ENCODE measurements at regions not wholly inside any gene's neighbourhood (a gene's known extent, or its start where the extent isn't known, plus 50 kb on each side); places are given as distances from the start of the nearest gene placed in this dataset.

- H3K9ac ChIP-seq (ENCODE audit: extremely low read depth, insufficient read length, low read length), result no peak overlapping the region
- H3K9me3 ChIP-seq (ENCODE audit: control insufficient read depth, low read depth, low read length), result peaks cover 11% of the 10 kb centered on the region
- H3K4me3 Mint-ChIP-seq, result no peak overlapping the region
- no peak overlapping the region for H3K56ac ChIP-seq (ENCODE audit: insufficient read length, low read depth, low read length)
- H3K4me1 Mint-ChIP-seq, result peaks cover 0 to 3% of the 10 kb centered on the region in 2 experiments; a peak in 2 of 4 replicates
- no peak overlapping the region for H3K18ac ChIP-seq (ENCODE audit: insufficient read length, low read depth, low read length)
- H4K5ac ChIP-seq (ENCODE audit: insufficient read length, low read depth, low read length), result no peak overlapping the region
- H3K27me3 ChIP-seq (ENCODE audit: insufficient read depth, low read length), result no peaks in the 10 kb centered on the region
- no peak overlapping the region for H3K4me2 ChIP-seq (ENCODE audit: insufficient read depth, insufficient read length, low read length)
- no peaks in the 10 kb centered on the region for H3K23me2 ChIP-seq (ENCODE audit: insufficient read length, low read depth, low read length, poor library complexity, severe bottlenecking)
- no peak overlapping the region; a peak in 1 of 7 replicates for H3K27ac Mint-ChIP-seq
- peaks cover 0 to 8% (median 0%) of the 10 kb centered on the region in 3 experiments; a peak in 2 of 7 replicates for H3K36me3 Mint-ChIP-seq (ENCODE audit: insufficient read depth in 1 of 3, low read depth in 3 of 3)
- H2AFZ ChIP-seq (ENCODE audit: low read length), result no peak overlapping the region
- H4K20me1 ChIP-seq (ENCODE audit: control insufficient read depth, insufficient read depth, insufficient read length), result no peaks in the 10 kb centered on the region
- H2BK12ac ChIP-seq (ENCODE audit: insufficient read length, low read depth, low read length), result no peak overlapping the region
- no peak overlapping the region for H4K8ac ChIP-seq (replicated peaks; ENCODE audit: insufficient read length, low read depth, low read length)
- peaks cover 6 to 7% of the 10 kb centered on the region in 2 experiments; a peak in 3 of 5 replicates for H3K9me3 Mint-ChIP-seq
- no peak overlapping the region for H2BK5ac ChIP-seq (ENCODE audit: insufficient read length, low read length)
- H3K4ac ChIP-seq (ENCODE audit: low read depth, low read length), result no peak overlapping the region
- no peaks in the 10 kb centered on the region for H3K79me1 ChIP-seq (ENCODE audit: insufficient read depth, low read depth, low read length, poor library complexity, severe bottlenecking)
- no peak overlapping the region for H4K91ac ChIP-seq (ENCODE audit: insufficient read length, low read depth, low read length)
- H3K23ac ChIP-seq (ENCODE audit: insufficient read length, low read depth, low read length), result no peak overlapping the region
- no peak for DNase-seq
- H2BK15ac ChIP-seq (ENCODE audit: low read depth, low read length), result no peak overlapping the region
- H3K79me2 ChIP-seq (ENCODE audit: insufficient read depth, low read length), result no peaks in the 10 kb centered on the region
- no peak overlapping the region for H2AK5ac ChIP-seq (ENCODE audit: insufficient read length, low read length)
- no peak overlapping the region for H2BK20ac ChIP-seq (ENCODE audit: low read depth, low read length, poor library complexity, severe bottlenecking)
- H3T11ph ChIP-seq (ENCODE audit: low read length), result no peak overlapping the region
- no CpG with 5 or more reads among the region's 4 CpGs for WGBS (ENCODE audit: extremely low coverage, insufficient read length, low lambda C conversion rate)
- no peak overlapping the region for H2BK120ac ChIP-seq (ENCODE audit: low read depth, low read length, poor library complexity, severe bottlenecking)
- H3K14ac ChIP-seq (ENCODE audit: insufficient read depth, low read length), result no peak overlapping the region
- no peak for TF ChIP-seq CTCF (conservative IDR thresholded peaks at IDR 0.05)
- H3K27me3 Mint-ChIP-seq (ENCODE audit: low read depth), result peaks cover 2% of the 10 kb centered on the region; the same call in 1 of the 2 replicates
- H3K27ac ChIP-seq (ENCODE audit: insufficient read length, low read depth, low read length), result no peak overlapping the region
- no peaks in the 10 kb centered on the region for H3K4me1 ChIP-seq (ENCODE audit: insufficient read depth, low read length)
Measured at GRCh38 chr5:5588386-5588785, 165.9 kb downstream of the ICE1 start.
